ENCODE measurements at regions not wholly inside any gene's neighbourhood (a gene's known extent, or its start where the extent isn't known, plus 50 kb on each side); places are given as distances from the start of the nearest gene placed in this dataset.

DNA sequence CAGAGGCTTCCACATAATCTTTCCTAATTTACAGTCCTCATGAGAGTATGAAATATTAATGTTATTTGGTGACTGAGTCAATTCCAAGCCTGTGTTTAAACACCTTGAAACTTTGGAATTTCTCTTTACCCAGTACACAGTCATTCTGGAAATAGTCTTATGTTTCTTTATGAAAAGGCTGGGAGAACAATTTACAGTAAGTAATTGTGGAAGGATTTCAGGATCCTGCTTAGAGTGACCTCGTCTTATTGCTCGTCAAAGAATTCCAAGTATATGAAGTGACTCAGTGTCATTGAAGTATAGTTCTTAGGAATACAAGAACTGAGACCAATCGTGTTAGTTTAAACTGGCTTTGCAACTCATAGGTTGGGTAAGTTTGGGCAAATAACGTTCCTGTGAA lies 634.2 kb downstream of the SLC16A7 start:
- TF ChIP-seq, protein P1, sequence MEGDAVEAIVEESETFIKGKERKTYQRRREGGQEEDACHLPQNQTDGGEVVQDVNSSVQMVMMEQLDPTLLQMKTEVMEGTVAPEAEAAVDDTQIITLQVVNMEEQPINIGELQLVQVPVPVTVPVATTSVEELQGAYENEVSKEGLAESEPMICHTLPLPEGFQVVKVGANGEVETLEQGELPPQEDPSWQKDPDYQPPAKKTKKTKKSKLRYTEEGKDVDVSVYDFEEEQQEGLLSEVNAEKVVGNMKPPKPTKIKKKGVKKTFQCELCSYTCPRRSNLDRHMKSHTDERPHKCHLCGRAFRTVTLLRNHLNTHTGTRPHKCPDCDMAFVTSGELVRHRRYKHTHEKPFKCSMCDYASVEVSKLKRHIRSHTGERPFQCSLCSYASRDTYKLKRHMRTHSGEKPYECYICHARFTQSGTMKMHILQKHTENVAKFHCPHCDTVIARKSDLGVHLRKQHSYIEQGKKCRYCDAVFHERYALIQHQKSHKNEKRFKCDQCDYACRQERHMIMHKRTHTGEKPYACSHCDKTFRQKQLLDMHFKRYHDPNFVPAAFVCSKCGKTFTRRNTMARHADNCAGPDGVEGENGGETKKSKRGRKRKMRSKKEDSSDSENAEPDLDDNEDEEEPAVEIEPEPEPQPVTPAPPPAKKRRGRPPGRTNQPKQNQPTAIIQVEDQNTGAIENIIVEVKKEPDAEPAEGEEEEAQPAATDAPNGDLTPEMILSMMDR (IDR thresholded peaks at IDR 0.05; ENCODE audit: insufficient read depth, low read length, poor library complexity, severe bottlenecking): no peak
- no peak for TF ChIP-seq EZH2phosphoT487 (conservative IDR thresholded peaks at IDR 0.05; ENCODE audit: low read length)
